Vagina (tissue), 2 donors: ENCODE measurements at regions not wholly inside any gene's neighbourhood (a gene's known extent, or its start where the extent isn't known, plus 50 kb on each side); places are given as distances from the start of the nearest gene placed in this dataset.

Experiments
- CTCF ChIP-seq, 3 experiments: fragments of 450-650 bp in 2 of 3; fragments of 200-600 bp in 1 of 3; sonication (generic) in 1 of 3; IDR thresholded peaks; one replicate each; pipeline ENCODE4 v1.5.1; 2017 to 2019; ENCODE audit warnings: antibody characterized with exemption in 3 of 3, mild to moderate bottlenecking in 2 of 3, moderate library complexity in 2 of 3
- POLR2A ChIP-seq, 2 donors: fragments of 450-650 bp; IDR thresholded peaks; one replicate each; pipeline ENCODE4 v1.6.1; 2017; ENCODE audit warnings: antibody characterized with exemption in 2 of 2, mild to moderate bottlenecking in 2 of 2, moderate library complexity in 2 of 2
- POLR2AphosphoS5 ChIP-seq, 2 donors: sonication (generic); formaldehyde crosslinking; IDR thresholded peaks; one replicate each; pipeline ENCODE4 v1.9.0; 2017; ENCODE audit warnings: antibody characterized with exemption in 2 of 2, mild to moderate bottlenecking in 2 of 2, low read depth in 1 of 2; ENCODE audit not compliant: insufficient read depth in 1 of 2

- TF ChIP-seq CTCF (IDR thresholded peaks at IDR 0.05) = no peak
- TF ChIP-seq POLR2A (IDR thresholded peaks at IDR 0.05) = no peak
- TF ChIP-seq POLR2AphosphoS5 (IDR thresholded peaks at IDR 0.05; ENCODE audit: insufficient read depth in 1 of 2, low read depth in 1 of 2) = no peak
These were observed 200.4 kb downstream of the IRF8 start for GRCh38 chr16:86099326-86099725.
